Type B pancreatic cell (in vitro differentiated cells): ENCODE measurements at regions not wholly inside any gene's neighbourhood (a gene's known extent, or its start where the extent isn't known, plus 50 kb on each side); places are given as distances from the start of the nearest gene placed in this dataset.

Experiments used
- DNase-seq: peaks from one replicate; pipeline ENCODE4 v3.0.0; 2021; ENCODE audit warnings: mixed read lengths; ENCODE audit not compliant: unreplicated experiment; ENCODE audit errors: extremely low spot score
- H3K27ac Mint-ChIP-seq: 2 replicates; pipeline ENCODE4 v1.8.0; 2021; ENCODE audit warnings: mild to moderate bottlenecking, mixed read lengths
- H3K27me3 Mint-ChIP-seq: 2 replicates; pipeline ENCODE4 v1.8.0; 2021; ENCODE audit warnings: mixed read lengths
- H3K36me3 Mint-ChIP-seq: 2 replicates; pipeline ENCODE4 v1.8.0; 2021; ENCODE audit warnings: mixed read lengths
- H3K4me1 Mint-ChIP-seq: one replicate; pipeline ENCODE4 v1.8.0; 2021; ENCODE audit warnings: mixed read lengths; ENCODE audit not compliant: unreplicated experiment
- H3K4me3 Mint-ChIP-seq: 2 replicates; pipeline ENCODE4 v1.8.0; 2021; ENCODE audit warnings: mild to moderate bottlenecking, mixed read lengths
- H3K9me3 Mint-ChIP-seq: 2 replicates; pipeline ENCODE4 v1.8.0; 2021; ENCODE audit warnings: mixed read lengths
- TF ChIP-seq, protein P1 (sequence below): fragments of 200-600 bp; sonication (generic); conservative IDR thresholded peaks from 2 replicates; pipeline ENCODE4 v1.5.0; 2021; ENCODE audit warnings: antibody characterized with exemption, mild to moderate bottlenecking

DNA sequence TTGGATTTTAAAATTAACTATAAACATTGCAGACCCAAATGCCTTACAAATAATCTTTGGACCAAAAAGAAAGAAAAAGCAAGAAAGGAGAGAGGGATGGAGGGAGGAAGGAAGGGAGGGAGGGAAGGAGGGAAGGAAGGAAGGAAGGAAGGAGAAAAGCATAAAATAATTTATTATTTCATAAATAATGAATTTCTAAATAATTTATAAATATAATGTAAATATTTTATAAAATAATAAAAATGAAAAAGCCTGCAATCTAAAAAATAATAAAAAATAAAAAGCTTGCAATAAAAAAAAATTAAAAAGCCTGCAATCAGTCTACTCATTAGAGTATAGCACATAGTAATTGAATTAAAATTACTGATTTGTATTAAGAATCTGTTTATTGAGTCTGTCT lies 614.3 kb downstream of the ISL1 start:
- Mint-ChIP-seq H3K27ac (no peak overlapping the region), H3K27me3 (peaks cover 31% of the 10 kb centered on the region), H3K4me3 (no peak overlapping the region), H3K36me3 (no peaks in the 10 kb centered on the region), H3K4me1 (peaks cover 4% of the 10 kb centered on the region), H3K9me3 (no peaks in the 10 kb centered on the region)
- TF ChIP-seq, protein P1, sequence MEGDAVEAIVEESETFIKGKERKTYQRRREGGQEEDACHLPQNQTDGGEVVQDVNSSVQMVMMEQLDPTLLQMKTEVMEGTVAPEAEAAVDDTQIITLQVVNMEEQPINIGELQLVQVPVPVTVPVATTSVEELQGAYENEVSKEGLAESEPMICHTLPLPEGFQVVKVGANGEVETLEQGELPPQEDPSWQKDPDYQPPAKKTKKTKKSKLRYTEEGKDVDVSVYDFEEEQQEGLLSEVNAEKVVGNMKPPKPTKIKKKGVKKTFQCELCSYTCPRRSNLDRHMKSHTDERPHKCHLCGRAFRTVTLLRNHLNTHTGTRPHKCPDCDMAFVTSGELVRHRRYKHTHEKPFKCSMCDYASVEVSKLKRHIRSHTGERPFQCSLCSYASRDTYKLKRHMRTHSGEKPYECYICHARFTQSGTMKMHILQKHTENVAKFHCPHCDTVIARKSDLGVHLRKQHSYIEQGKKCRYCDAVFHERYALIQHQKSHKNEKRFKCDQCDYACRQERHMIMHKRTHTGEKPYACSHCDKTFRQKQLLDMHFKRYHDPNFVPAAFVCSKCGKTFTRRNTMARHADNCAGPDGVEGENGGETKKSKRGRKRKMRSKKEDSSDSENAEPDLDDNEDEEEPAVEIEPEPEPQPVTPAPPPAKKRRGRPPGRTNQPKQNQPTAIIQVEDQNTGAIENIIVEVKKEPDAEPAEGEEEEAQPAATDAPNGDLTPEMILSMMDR: no peak
- no peak for DNase-seq

DNA sequence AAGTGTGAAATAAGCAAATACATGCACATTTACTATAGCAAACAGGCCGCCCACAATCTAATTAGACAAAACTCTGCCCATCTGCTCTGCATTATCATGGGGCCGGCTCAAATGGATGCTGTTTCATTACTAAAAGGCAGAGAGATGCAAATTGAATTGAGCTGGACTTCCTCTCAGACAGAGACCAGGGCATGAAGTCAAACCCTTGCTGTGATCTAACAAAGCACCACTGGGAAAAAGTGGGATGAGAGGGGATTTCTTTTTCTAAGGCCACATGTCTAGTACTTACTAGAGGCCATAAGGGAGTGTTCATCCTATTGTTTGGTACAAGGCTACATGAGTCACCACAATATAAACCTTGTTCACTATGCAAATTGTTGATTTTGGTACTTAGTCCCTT lies 614.7 kb downstream of the ISL1 start:
- Mint-ChIP-seq H3K4me1 (peaks cover 4% of the 10 kb centered on the region), H3K4me3 (no peak overlapping the region), H3K27ac (no peak overlapping the region), H3K9me3 (no peaks in the 10 kb centered on the region), H3K36me3 (no peaks in the 10 kb centered on the region), H3K27me3 (peaks cover 30% of the 10 kb centered on the region)
- TF ChIP-seq, protein P1: no peak
- DNase-seq: no peak

DNA sequence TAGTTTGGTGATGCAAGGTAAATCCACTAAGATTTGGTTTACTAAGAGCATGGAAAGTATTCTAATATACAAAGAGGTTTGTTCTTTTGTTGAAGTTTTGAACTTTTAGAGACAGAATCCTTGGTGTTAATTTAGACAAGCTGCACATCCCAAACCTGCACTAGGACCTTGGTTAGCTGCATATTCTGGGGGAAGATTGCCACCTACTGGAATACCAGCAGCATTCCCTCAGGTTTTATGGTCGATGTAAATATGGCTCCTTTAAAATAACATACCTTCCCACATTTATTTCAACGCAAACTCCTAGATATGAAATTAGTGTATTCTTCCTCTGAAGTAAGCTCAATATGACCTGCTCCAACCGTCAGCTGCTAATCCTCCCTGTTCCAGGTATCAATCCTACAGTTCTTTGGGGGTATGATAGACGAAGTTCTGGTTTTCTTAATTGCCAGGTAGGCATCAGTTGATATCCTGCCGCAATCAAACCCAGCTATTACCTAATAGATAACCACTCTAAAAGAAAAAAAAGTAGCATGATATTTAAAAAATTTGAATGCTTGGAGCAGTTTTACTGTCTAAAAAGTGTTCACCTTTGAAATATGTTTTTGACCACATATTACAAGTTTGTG lies 624.1 kb downstream of the ISL1 start:
- TF ChIP-seq, protein P1: peak; percentile 89
- no peak overlapping the region for H3K27ac Mint-ChIP-seq
- no peak overlapping the region for H3K4me3 Mint-ChIP-seq
- no peaks in the 10 kb centered on the region for H3K4me1 Mint-ChIP-seq
- H3K27me3 Mint-ChIP-seq: peaks cover 26% of the 10 kb centered on the region
- H3K36me3 Mint-ChIP-seq: no peaks in the 10 kb centered on the region
- no peak for DNase-seq
- no peaks in the 10 kb centered on the region for H3K9me3 Mint-ChIP-seq

DNA sequence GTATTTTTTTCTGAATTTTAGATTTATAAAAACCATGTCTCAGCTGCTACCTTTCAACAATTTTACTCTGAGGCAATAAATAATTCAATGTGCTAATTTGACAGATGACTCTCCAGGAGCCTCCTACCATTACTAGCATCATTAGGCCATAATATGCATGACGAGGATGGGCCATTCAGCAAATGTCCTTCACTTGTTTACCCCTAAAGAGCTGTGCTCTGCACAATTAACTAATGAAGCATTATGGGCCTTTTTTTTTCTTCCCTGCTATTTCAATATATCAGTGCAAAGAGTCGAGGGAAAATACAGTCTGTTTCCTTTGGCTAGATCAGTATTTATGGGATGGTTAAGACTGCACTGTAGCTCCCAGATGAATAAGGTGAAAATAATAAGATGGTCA lies 627.2 kb downstream of the ISL1 start:
- TF ChIP-seq, protein P1: no peak
- no peaks in the 10 kb centered on the region for H3K9me3 Mint-ChIP-seq
- H3K27ac Mint-ChIP-seq: no peak overlapping the region
- no peak for DNase-seq
- H3K27me3 Mint-ChIP-seq: peaks cover 8% of the 10 kb centered on the region
- no peaks in the 10 kb centered on the region for H3K36me3 Mint-ChIP-seq
- H3K4me1 Mint-ChIP-seq: no peaks in the 10 kb centered on the region
- H3K4me3 Mint-ChIP-seq: no peak overlapping the region

DNA sequence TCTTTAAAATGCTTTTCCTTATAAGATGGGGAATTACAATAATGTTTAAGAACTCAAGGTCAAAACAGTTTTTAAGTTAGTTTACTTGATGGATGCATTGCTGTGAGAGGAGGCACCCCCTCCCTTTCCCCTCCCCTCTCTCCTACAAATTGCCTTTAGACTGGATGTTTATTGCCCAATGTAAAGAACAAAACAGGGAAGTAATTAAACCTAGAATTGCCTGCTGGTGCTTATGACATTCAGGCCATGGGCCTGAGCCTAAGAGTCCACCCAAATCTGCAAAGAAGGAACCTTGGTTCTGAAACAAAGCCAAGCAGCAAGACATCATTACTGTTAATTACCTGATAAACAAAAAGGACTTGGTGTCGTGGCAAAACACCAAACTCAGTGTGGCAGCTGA lies 630.3 kb downstream of the ISL1 start:
- no peak overlapping the region for H3K27ac Mint-ChIP-seq
- TF ChIP-seq, protein P1: no peak

DNA sequence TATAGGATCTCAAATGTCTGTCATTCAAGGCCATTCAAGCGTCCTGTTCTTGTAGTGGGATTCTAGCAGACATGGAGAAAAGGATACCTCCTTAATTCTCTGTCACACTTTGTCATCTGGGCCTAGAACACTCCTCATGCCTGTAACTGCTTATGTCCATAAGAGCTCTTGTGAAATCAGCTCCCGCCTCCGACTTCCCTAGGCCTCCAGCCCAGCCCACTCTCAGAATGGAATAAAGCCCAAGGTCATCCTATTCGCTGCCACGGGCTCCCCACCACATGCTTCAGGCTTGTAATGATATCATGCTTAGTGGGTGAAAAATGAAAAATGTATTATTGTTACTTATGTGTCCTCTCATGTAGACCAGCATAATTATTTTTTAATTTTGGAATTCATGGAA lies 632.5 kb downstream of the ISL1 start:
- no peaks in the 10 kb centered on the region for H3K4me1 Mint-ChIP-seq

More for the DNA sequence above, 630.3 kb downstream of the ISL1 start:
- no peak overlapping the region for H3K4me3 Mint-ChIP-seq
- H3K9me3 Mint-ChIP-seq: no peaks in the 10 kb centered on the region
- H3K27me3 Mint-ChIP-seq: peaks cover 3% of the 10 kb centered on the region
- H3K36me3 Mint-ChIP-seq: no peaks in the 10 kb centered on the region
- DNase-seq: no peak
- H3K4me1 Mint-ChIP-seq: no peaks in the 10 kb centered on the region

More for the DNA sequence above, 632.5 kb downstream of the ISL1 start:
- no peak overlapping the region for H3K27ac Mint-ChIP-seq
- TF ChIP-seq, protein P1: no peak
- no peaks in the 10 kb centered on the region for H3K9me3 Mint-ChIP-seq
- DNase-seq: no peak
- no peak overlapping the region for H3K4me3 Mint-ChIP-seq
- no peaks in the 10 kb centered on the region for H3K27me3 Mint-ChIP-seq
- H3K36me3 Mint-ChIP-seq: no peaks in the 10 kb centered on the region
